Daoy (cell line): ENCODE measurements at regions not wholly inside any gene's neighbourhood (a gene's known extent, or its start where the extent isn't known, plus 50 kb on each side); places are given as distances from the start of the nearest gene placed in this dataset.

Experiments
- DNase-seq: peaks from one replicate; pipeline ENCODE4 v3.0.0-alpha.2; 2015; ENCODE audit warnings: low read depth

DNA sequence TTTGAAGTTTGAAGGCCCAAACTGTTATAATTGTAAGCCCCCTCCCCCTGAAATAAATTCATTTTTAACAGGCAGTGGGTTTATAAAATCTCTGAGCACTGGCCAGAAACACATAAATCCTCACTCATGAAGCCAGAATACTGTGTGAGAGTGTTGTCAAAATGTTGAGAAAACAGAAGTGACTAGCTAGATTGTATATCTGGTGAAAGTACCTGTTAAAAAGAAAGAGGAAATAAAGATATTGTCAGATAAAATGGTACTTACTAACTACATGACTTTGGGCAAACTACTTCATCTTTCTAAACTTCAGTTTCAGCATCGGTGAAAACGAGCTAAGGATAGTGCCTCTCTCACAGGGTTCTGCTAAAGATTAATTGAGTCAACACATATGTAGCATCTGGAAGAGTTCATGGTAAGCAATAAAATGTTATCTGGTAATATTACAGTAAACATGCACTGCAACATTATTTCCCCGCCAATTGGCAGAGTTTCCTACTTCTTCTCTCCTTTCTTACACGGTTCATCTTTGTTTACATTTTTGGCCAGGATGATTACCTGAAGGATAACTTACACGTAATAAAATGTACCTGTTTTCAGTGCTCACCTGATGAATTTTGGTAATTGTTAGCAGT, 202.5 kb upstream of the CHRM2 start:
- no peak for DNase-seq

DNA sequence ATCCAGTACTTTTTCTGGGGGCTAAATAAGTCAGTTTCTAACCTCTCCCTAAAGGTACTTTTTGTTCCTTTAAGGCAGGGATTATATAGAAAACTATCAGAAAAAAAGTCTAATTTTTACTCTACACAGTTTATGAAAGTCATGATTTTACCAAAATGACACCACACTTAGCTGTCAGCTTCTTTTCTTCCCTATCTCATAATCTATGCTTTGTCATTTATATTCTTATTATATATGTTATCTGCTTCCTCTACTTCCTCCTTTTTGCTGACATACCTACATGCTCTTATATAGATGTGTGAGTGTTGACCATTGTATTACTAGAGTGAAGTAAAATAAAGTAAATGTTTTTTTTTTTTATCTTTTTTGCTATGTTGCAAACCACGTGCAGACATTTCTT, 203.9 kb upstream of the CHRM2 start:
- DNase-seq = no peak

DNA sequence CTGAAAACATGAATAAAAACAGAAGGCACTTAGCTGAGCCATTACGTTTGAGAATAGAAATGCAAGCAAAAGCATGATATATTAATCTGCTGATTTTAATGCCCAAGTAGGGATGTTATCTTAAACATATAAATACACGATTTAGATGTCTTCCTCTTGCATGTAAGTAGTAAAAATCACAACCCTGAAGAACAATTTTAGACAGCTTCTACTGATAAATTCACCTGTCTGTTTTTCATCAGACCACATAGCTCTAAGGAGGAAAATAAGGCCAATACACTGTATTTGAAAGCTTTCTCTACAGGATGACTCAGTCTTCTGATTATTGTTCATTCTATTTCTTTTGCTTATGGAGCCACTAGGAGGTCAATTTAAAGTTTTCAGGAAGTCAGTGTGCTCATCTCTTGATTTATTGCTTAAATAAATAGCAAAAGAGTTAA, 210.9 kb upstream of the CHRM2 start:
- DNase-seq = no peak

DNA sequence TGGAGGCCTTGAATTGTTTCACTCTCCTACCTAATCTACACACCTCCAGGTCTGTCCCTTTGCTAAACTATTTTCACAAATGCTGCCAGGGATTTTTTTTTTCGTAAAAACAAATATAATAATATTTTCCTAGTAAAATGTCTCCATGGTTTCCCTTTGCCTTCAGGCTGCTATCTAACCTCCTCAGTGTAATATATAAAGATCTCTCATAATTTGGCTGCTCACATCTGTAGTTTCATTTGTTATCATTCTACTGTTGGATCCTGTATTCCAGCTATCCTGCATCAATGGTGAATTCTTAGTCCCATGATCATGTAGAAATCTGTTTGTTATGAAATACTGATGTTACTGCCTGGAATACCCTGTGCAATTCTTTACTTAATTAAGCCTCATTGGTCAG, 211.9 kb upstream of the CHRM2 start:
- no peak for DNase-seq

DNA sequence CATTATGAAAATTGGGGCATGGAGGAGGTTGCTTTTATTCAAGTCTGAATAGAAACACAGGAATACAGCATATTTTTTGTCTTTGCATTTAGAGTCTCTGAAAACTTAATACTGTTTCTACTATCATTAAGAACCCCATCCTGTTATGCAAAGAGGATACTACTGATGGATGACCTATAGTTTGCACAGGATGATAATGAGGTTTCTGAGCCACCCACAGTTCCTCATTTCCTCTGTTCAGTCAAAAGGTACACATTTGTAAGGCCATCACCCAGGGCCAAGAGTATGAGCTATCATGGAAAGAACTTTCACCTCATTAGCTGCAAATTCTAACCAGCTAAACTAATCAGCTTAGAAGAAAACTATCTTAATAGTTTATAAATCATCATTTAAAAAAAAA, 213.0 kb upstream of the CHRM2 start:
- DNase-seq = no peak

DNA sequence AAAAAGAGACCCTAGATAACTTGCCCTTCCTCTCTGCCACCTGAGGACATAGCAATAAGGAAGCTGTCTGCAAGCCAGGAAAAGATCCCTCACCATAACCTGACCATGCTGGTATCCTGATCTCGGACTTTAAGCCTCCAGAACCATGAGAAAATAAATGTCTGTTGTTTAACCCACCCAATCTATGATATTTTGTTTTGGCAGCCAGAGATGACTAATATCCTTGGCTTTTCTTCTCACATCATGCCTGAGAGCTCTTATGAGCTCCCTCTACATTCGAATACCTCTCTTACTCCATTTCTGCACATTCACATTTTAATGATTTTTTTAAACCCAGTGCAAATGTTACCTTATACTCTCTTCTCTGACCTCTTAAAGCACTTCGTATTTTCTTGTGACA, 214.0 kb upstream of the CHRM2 start:
- no peak for DNase-seq

DNA sequence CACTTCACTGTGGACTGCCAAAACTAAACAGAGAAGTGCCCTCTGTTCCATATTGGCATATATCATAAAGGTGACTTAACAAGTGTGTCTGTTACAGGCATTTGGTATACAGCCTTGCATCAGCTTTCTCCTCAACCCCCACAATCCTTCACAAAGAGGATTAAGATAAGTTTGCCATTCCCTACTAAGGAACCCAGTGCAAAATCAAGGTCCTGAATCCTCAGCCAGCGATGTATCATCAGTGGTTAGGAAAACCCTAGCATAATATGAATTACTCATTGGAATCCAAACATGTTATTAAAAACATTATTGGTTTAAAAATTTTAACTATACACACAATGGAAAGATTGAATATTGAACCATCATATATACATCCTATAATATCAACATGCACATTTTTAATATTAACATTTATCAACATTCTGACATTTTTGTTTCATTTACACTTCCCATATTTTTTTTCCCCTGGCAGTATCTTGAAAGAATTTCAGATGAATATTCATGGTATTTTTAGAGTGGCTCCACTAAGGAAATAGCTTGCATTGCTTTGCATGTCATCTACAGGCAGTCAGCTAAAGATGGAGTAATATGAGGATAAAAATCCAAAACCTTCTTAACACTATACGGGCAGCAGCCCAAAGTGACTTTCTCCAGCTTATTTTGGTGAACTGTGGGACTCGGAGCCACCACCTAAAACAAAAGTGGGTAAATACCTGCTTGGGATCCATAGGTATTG, 215.6 kb upstream of the CHRM2 start:
- DNase-seq = no peak

DNA sequence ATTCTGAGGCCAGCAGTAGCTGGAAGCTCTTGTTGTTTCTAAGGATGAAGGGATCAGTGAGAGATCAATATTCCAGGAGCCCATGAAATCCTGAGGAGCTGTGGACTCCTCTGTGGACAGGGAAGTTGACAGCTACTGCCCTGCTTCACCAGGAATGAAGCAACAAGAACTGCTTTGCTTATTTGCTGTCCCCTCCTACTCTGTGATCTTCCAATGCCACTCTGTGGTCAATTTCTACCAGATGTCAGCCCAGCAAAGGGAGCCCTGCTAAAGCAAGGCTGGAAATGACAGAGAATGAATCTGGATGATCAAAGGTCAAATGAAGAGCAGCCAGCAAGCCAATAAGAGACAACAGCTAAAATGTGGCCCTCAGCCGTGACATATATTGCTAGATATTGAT, 227.5 kb upstream of the CHRM2 start:
- DNase-seq = no peak

DNA sequence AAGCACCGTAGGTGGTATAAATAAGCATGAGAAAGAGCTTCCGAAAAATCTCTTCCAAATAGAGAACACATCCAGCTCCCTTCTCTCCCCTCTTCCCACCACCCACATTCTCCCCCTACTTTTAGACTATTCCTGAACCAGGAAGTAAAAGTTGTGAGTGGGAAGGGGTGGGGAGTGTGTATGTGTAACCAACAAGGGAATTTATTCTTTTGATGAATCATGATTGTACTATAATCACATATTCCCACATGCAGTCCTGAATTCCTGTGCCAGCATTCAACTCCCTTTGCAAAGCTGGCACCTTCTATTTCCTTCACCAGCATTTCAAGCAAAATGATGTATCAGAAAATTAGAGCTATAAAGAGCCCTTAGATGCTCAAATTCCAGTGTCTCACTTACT, 230.6 kb upstream of the CHRM2 start:
- DNase-seq = no peak

DNA sequence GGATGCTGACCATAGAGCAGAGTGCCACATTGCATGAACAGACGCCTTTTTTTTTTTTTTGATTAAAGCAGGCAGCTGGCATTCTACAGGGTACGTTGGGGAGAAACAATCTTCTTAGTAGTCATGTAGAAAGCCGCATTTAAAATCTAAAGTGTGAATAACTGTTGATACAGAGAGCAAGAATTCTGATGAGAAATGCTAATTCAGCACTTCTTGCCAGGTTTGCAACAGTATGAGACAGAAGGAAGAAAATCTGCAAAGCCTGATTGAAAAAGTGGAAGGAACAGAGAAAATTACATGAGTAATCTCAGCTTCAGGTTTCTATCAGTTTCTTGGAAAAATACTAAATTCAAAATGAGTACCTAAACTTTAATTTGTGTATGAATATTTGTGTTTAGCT, 232.7 kb upstream of the CHRM2 start:
- no peak for DNase-seq

DNA sequence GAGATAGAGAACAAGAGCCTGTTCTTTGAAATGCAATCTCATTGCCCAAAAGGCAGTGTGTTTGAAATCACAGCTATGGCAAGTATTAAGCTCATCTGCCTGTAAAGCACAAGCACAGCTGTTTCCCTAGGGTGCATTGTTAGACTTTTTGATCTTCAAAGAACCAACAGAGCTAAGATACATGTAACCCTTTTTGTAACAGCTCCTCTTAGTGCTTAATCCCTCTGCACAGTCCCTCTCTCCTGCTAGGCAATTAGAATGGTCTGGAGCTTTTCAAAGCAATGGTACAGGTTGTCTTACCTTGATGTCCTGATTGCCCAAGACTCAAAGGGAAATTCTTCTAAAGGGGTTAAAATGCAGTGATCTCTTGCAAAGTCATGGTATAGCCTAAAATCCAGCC, 249.6 kb upstream of the CHRM2 start:
- DNase-seq = no peak

DNA sequence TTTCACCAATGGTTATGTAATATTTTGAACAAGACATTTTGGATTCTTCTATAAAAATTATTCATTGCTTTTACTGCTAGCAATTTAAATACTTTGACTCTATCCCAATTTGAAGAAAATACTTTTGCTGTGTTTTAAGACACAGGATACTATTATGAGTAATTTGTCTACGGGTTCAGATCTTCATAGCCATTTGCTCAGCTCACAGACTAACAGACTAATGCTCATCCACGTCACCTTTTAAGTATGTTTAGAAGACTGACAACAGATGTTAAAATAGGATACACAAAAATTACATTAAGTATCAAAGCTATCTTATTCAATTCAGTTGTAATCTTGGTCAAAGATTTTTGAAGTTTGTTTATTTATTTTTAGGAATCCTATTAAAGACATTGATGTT, 251.3 kb upstream of the CHRM2 start:
- no peak for DNase-seq

DNA sequence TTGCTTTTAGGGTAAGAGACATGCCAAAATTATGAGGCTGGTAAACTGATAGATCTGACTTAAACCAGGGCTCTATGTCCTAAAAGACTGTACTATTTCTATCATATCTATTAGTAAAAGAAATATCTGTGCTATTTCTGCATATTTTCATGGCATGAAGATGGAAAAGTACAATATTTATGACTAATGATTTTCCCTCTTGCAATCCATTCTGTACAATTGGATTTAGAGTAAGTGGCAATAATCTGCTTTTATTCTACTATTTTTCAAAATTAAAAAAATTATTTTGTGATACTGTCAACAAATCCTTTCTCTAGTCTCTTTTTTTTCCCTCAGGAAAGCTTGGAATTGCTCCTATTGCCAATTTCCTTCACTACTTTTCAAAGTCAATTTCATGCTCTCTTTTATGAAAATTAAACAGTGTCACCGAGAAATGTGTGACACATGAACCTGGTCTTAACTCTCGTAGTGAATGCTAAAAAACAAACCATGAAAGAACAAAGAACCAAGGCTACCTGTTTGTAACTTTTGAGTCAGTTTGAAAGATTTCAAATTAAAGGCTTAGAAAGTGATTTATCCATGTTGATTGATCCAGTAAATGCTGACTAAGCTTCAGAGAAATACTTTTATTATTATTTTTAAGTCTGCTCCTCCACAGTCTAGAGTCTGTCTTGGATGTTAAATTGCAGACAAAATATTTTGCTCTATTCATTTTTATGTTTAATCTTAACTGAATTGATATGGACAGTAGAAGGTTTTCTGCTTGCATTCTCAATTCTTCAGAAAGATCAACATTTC, 262.7 kb upstream of the CHRM2 start:
- no peak for DNase-seq

DNA sequence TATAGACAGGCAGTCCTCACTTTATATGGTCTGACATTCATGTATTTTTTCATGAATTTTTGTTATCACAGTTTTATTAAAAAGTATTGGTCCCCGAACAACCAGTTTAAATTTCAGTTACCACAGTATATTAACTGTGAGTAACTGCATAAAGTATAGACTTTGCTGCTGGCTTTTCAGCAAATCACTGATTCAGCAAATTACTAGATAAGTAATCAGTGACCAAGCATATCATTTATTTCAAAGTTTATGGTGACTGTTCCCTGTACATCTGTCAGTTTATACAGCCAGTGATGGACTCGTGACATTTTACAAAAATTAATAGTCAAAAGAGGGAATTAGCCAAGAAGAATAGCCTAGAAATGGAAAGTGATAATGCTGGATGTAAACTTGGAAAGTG, 266.7 kb upstream of the CHRM2 start:
- DNase-seq = no peak

DNA sequence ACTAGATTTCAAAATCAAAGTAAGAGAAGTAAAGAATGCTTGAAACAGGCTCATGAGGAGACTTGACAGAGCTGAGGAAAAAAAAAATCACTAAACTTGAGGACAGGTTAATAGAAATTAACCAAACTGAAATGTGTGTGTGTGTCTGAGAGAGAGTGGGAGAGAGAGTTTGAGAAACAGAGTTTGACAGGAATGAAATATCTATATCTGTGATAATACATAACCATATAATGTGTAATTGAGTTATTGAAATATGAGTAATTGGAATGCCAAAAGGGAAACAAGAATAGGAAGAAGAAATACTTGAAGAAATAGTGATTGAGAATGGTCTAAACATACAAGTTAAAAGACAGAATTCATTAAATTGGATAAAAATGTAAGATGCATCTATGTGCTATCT, 268.0 kb upstream of the CHRM2 start:
- DNase-seq = no peak

DNA sequence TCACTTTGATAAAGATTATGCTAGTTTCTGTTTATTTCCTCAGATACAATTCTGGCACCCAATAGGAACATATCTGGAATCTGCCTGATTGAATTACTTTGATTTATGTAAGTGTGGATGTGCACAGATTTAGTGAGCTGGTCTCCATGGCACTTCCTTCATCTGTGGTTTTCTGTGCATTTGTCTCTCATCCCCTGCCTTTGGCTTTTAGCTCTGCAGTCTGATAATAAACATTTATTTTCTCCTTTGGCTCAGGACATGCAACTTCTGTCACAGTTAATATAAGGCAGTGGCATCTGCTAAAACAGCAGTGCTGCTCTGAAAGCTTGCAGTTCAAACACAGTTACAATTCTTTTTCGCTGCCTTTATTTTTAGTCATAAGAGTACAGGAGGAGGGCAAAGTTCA, 273.7 kb upstream of the CHRM2 start:
- no peak for DNase-seq

DNA sequence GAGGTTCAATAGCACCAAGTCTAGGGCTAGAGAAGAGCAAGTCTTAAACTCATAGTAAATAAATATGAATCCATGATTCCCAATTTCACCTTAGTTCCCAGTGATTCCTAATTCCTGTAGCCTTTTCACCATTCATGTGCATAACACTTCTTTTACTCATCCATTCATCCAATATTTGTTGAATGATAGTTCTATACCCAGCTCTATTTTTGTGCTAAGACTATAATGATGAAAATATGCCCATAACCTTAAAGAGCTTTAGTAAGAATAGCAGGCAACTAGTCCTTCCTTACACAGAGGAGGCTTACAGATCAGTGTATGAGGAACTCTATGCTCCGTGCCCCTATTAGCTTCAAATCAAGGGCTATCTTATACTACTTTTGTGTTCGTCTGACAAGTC, 280.2 kb upstream of the CHRM2 start:
- DNase-seq = no peak

DNA sequence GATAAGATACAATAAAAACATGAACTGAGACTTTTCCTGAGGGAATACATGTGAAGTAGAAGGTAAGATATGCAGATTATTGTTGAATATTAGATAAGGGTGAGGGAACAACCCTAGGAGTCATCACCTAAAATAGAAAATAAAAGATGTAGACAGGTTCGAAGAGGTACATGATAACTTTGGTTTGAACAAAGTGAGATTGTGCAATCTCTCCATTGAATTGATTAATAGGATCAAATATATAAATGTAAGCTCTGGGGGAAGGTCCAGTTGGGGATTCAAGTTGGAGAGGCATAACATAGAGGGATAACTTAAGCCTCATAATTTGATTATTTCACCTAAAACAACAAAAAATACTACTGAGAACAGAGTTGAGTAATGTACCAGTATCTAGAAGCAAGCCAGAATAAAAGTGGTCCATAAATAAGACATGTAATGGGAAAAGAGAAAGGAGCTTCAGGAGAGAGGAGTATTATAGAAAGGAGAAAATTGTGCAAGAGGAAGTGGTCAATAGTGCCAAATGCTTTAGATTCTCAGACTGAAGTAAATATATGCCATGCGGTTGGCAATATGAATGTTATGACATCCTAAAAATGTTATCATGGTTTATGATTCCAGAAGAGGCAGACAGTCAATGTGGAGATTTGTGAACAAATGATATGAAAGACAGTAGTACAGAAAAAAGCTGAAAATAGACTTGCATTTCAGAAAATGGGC, 282.3 kb upstream of the CHRM2 start:
- DNase-seq = no peak

DNA sequence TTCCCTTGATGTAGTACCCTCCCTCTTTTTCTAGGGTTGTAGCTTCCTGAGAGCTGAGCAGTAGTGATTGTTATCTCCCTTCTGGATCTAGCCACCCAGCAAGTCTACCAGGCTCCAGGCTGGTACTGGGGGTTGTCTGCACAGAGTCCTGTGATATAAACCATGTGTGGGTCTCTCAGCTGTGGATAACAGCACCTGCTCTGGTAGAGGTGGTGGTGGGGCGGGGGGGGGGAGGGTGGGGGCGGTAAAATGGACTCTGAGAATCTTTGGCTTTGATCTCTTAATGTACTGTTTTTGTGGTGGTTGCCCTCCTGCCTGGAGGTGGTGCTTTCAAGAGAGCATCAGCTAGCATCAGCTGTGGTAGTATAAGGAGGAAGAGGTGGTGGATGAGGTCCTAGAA, 302.0 kb upstream of the CHRM2 start:
- DNase-seq = no peak

DNA sequence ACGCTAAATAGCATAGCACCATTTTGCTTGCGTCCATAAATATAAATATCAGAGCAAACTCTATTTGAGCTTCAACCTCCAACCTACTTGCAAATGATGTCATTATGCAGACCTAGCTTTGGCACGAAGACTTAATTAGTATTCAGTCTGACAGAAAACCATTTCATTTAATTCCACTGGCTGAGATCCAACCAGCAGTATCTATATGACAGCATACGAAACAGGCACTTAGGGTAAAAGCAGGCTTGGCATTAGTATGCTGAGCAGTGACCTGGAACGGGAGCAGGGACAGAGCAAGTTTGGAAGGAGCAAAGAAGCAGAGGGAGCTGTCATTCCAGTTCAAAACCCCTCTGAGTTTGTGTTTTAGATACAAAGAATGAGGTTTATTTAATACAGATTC, 312.5 kb upstream of the CHRM2 start:
- no peak for DNase-seq

DNA sequence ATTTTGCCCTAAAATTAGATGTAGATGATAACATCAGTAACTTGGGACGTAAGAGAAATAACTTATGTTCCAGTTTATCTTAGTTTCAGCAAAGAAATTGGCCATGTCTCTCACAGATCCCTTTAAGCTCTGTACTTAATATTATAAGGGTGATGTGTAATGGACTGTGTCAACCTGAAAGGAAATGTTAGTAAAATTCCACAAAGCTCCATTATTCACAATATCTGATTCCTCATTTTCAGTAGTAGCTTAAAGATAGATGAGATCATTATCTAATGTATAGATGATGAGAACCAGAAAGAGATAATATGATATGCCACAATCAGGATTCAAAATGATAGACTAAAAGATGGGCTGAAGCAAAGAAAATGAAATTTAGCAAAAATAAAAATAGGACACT, 316.8 kb upstream of the CHRM2 start:
- no peak for DNase-seq

DNA sequence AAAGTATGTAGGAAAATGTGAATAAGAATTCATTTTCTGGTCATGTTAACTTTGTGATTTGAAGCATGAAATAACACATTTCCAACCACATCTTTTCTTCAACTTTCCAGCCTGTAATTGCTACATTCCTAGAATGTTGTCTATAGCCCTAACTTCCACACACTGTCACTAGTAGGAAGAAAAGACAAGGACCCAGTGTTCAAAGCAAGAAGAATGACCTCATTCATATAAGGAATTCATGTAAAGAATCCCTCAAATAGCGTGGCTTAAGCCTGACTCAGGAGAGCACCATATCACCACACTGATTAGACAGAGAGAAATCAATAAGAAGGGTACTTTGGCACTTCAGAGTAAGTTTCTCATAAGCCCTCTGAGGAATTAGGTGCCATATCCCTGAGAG, 318.7 kb upstream of the CHRM2 start:
- no peak for DNase-seq
